MM.1S (cell line): ENCODE measurements at regions not wholly inside any gene's neighbourhood (a gene's known extent, or its start where the extent isn't known, plus 50 kb on each side); places are given as distances from the start of the nearest gene placed in this dataset.
"Not testable (repeated sequence)": the region's sequence is repeated elsewhere in the genome, so short reads cannot be mapped to it uniquely, and the experiment has no call there.

Source experiments
- DNase-seq: peaks from one replicate; pipeline ENCODE4 v3.0.0-alpha.2; 2015
- H2AFZ ChIP-seq: fragments of 300-600 bp; sonication (generic); 2 replicates; pipeline ENCODE4 v1.6.0; 2016; ENCODE audit warnings: antibody characterized with exemption, low read length
- H3F3A ChIP-seq: fragments of 300-600 bp; sonication (generic); 2 replicates; pipeline ENCODE4 v1.6.1; 2016; ENCODE audit warnings: mild to moderate bottlenecking, antibody characterized with exemption, low read length, moderate library complexity, mixed read lengths; ENCODE audit not compliant: insufficient read depth
- H3K27ac ChIP-seq: fragments of 300-600 bp; sonication (generic); 2 replicates; pipeline ENCODE4 v1.5.1; 2016; ENCODE audit warnings: mild to moderate bottlenecking, low read length
- H3K27me3 ChIP-seq: fragments of 300-600 bp; sonication (generic); replicated peaks from 2 replicates; pipeline ENCODE4 v1.6.0; 2016; ENCODE audit warnings: low read length; ENCODE audit not compliant: insufficient read depth
- H3K36me3 ChIP-seq: fragments of 300-600 bp; sonication (generic); replicated peaks from 2 replicates; pipeline ENCODE4 v1.6.1; 2016; ENCODE audit warnings: mild to moderate bottlenecking, low read length, mixed read lengths; ENCODE audit not compliant: insufficient read depth
- H3K4me1 ChIP-seq: fragments of 300-600 bp; sonication (generic); 2 replicates; pipeline ENCODE4 v1.6.1; 2016; ENCODE audit warnings: low read length, mixed read lengths
- H3K4me2 ChIP-seq: fragments of 300-600 bp; sonication (generic); 2 replicates; pipeline ENCODE4 v1.6.0; 2016; ENCODE audit warnings: low read depth, low read length
- H3K4me3 ChIP-seq: fragments of 300-600 bp; sonication (generic); 2 replicates; pipeline ENCODE4 v1.5.1; 2016; ENCODE audit warnings: low read length, mixed read lengths
- H3K79me2 ChIP-seq: fragments of 300-600 bp; sonication (generic); 2 replicates; pipeline ENCODE4 v1.6.1; 2016; ENCODE audit warnings: mixed run types, low read length, mixed read lengths
- H3K9ac ChIP-seq: fragments of 300-600 bp; sonication (generic); 2 replicates; pipeline ENCODE4 v1.6.1; 2016; ENCODE audit warnings: low read length, mixed read lengths
- H3K9me2 ChIP-seq: fragments of 300-600 bp; sonication (generic); replicated peaks from 2 replicates; pipeline ENCODE4 v1.6.1; 2016; ENCODE audit warnings: mild to moderate bottlenecking, low read length, mixed read lengths; ENCODE audit not compliant: insufficient read depth
- H3K9me3 ChIP-seq: fragments of 300-600 bp; sonication (generic); replicated peaks from 2 replicates; pipeline ENCODE4 v1.6.1; 2016; ENCODE audit warnings: mild to moderate bottlenecking, low read length, mixed read lengths; ENCODE audit not compliant: insufficient read depth
- H4K20me1 ChIP-seq: fragments of 300-600 bp; sonication (generic); 2 replicates; pipeline ENCODE4 v1.6.1; 2016; ENCODE audit warnings: mild to moderate bottlenecking, low read length, moderate library complexity, mixed read lengths; ENCODE audit not compliant: insufficient read depth
- CTCF ChIP-seq: fragments of 300-600 bp; sonication (generic); IDR thresholded peaks from 2 replicates; pipeline ENCODE4 v1.5.1; 2016; ENCODE audit warnings: antibody characterized with exemption, low read length, mixed read lengths
- EZH2 ChIP-seq: fragments of 300-600 bp; sonication (generic); optimal IDR thresholded peaks from 2 replicates; pipeline ENCODE3; 2017; ENCODE audit warnings: low read depth, mild to moderate bottlenecking, antibody characterized with exemption, low read length, mixed read lengths
- EZH2phosphoT487 ChIP-seq: fragments of 300-600 bp; sonication (generic); IDR thresholded peaks from 2 replicates; pipeline ENCODE4 v1.6.1; 2018; ENCODE audit warnings: antibody characterized with exemption, low read length

- Histone ChIP-seq H3K9me2 (no peaks in the 10 kb centered on the region), H3K9me3 (no peaks in the 10 kb centered on the region), H3K36me3 (no peaks in the 10 kb centered on the region), H2AFZ (no peak overlapping the region), H3K27ac (no peak overlapping the region), H3K9ac (no peak overlapping the region), H3K27me3 (peaks cover 82% of the 10 kb centered on the region), H3K4me1 (no peaks in the 10 kb centered on the region), H3K79me2 (no peaks in the 10 kb centered on the region), H3K4me3 (no peak overlapping the region), H4K20me1 (no peaks in the 10 kb centered on the region), H3K4me2 (no peak overlapping the region), H3F3A (no peaks in the 10 kb centered on the region)
- DNase-seq: no peak
- TF ChIP-seq EZH2phosphoT487 (no peak), EZH2 (no peak), CTCF (no peak)
Measured at GRCh38 chr1:29607236-29607635, 370.9 kb downstream of the PTPRU start.

DNA sequence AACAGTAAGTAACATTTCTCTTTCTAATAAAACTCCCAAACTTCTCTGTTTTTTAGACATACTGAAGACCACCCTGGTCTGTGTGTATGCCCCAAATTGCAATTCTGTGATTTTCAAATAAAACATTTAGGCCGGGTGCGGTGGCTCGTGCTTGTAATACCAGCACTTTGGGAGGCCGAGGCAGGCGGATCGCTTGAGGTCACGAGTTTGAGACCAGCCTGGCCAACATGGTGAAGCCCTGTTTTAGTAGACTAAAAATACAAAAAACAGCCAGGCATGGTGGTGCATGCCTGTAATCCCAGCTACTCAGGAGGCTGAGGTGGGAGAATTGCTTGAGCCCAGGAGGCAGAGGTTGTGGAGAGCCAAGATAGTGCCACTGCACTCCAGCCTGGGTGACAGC is 368.5 kb downstream of the PTPRU start:
- not testable (repeated sequence) for DNase-seq, H3K9me2 ChIP-seq, H4K20me1 ChIP-seq, H3K9ac ChIP-seq, H3K4me1 ChIP-seq, H3K27ac ChIP-seq, H3K4me3 ChIP-seq, H3F3A ChIP-seq, H3K36me3 ChIP-seq, H3K79me2 ChIP-seq, H3K4me2 ChIP-seq, H2AFZ ChIP-seq, H3K9me3 ChIP-seq
- peaks cover 85% of the 10 kb centered on the region for H3K27me3 ChIP-seq

GRCh38 chr1:29603622-29604021 is 367.3 kb downstream of the PTPRU start:
- no peak overlapping the region for H3K27ac ChIP-seq
- DNase-seq: no peak
- H3K9ac ChIP-seq: no peak overlapping the region
- TF ChIP-seq EZH2 (no peak), CTCF (no peak), EZH2phosphoT487 (no peak)
- H3K9me2 ChIP-seq: no peaks in the 10 kb centered on the region
- no peak overlapping the region for H3K4me2 ChIP-seq
- H3K9me3 ChIP-seq: no peaks in the 10 kb centered on the region
- no peaks in the 10 kb centered on the region for H3F3A ChIP-seq
- no peak overlapping the region for H3K4me3 ChIP-seq
- no peak overlapping the region for H2AFZ ChIP-seq
- H3K36me3 ChIP-seq: no peaks in the 10 kb centered on the region
- H3K79me2 ChIP-seq: no peaks in the 10 kb centered on the region
- H4K20me1 ChIP-seq: no peaks in the 10 kb centered on the region
- no peaks in the 10 kb centered on the region for H3K4me1 ChIP-seq
- peaks cover 78% of the 10 kb centered on the region for H3K27me3 ChIP-seq

- Histone ChIP-seq H3F3A (no peaks in the 10 kb centered on the region), H3K9ac (no peak overlapping the region), H3K4me2 (no peak overlapping the region), H3K4me1 (no peaks in the 10 kb centered on the region), H3K9me3 (no peaks in the 10 kb centered on the region), H4K20me1 (no peaks in the 10 kb centered on the region), H3K4me3 (no peak overlapping the region), H3K9me2 (no peaks in the 10 kb centered on the region), H2AFZ (no peak overlapping the region), H3K27ac (no peak overlapping the region), H3K79me2 (no peaks in the 10 kb centered on the region), H3K36me3 (no peaks in the 10 kb centered on the region), H3K27me3 (peaks cover 78% of the 10 kb centered on the region)
- no peak for DNase-seq
- TF ChIP-seq EZH2phosphoT487 (no peak), CTCF (no peak), EZH2 (no peak)
Measured at GRCh38 chr1:29602203-29602602, 365.9 kb downstream of the PTPRU start.
